Vagina (tissue), 2 donors: ENCODE measurements at regions not wholly inside any gene's neighbourhood (a gene's known extent, or its start where the extent isn't known, plus 50 kb on each side); places are given as distances from the start of the nearest gene placed in this dataset.

ENCODE experiments used
- POLR2AphosphoS5 ChIP-seq, 2 donors: sonication (generic); formaldehyde crosslinking; IDR thresholded peaks; one replicate each; pipeline ENCODE4 v1.9.0; 2017; ENCODE audit warnings: antibody characterized with exemption in 2 of 2, mild to moderate bottlenecking in 2 of 2, low read depth in 1 of 2; ENCODE audit not compliant: insufficient read depth in 1 of 2
- TF ChIP-seq, protein P1 (sequence below), 3 experiments: fragments of 450-650 bp in 2 of 3; fragments of 200-600 bp in 1 of 3; sonication (generic) in 1 of 3; IDR thresholded peaks; one replicate each; pipeline ENCODE4 v1.5.1; 2017 to 2019; ENCODE audit warnings: antibody characterized with exemption in 3 of 3, mild to moderate bottlenecking in 2 of 3, moderate library complexity in 2 of 3

GRCh38 chr3:82053236-82053635 is 291.8 kb upstream of the GBE1 start:
- TF ChIP-seq, protein P1, sequence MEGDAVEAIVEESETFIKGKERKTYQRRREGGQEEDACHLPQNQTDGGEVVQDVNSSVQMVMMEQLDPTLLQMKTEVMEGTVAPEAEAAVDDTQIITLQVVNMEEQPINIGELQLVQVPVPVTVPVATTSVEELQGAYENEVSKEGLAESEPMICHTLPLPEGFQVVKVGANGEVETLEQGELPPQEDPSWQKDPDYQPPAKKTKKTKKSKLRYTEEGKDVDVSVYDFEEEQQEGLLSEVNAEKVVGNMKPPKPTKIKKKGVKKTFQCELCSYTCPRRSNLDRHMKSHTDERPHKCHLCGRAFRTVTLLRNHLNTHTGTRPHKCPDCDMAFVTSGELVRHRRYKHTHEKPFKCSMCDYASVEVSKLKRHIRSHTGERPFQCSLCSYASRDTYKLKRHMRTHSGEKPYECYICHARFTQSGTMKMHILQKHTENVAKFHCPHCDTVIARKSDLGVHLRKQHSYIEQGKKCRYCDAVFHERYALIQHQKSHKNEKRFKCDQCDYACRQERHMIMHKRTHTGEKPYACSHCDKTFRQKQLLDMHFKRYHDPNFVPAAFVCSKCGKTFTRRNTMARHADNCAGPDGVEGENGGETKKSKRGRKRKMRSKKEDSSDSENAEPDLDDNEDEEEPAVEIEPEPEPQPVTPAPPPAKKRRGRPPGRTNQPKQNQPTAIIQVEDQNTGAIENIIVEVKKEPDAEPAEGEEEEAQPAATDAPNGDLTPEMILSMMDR (IDR thresholded peaks at IDR 0.05): no peak
- TF ChIP-seq POLR2AphosphoS5 (IDR thresholded peaks at IDR 0.05; ENCODE audit: insufficient read depth in 1 of 2, low read depth in 1 of 2): no peak
